ENCODE measurements at regions not wholly inside any gene's neighbourhood (a gene's known extent, or its start where the extent isn't known, plus 50 kb on each side); places are given as distances from the start of the nearest gene placed in this dataset.

- no peak for TF ChIP-seq CTCF (IDR thresholded peaks at IDR 0.05)
Observed at GRCh38 chr13:63690672-63691071, 2275.0 kb upstream of the PCDH20 start.

GRCh38 chr13:63684822-63685221 is 2269.2 kb upstream of the PCDH20 start:
- TF ChIP-seq CTCF (IDR thresholded peaks at IDR 0.05) = no peak

- TF ChIP-seq CTCF (IDR thresholded peaks at IDR 0.05) = no peak
Observed at GRCh38 chr13:63680704-63681103, 2265.1 kb upstream of the PCDH20 start.

- no peak for TF ChIP-seq CTCF (IDR thresholded peaks at IDR 0.05)
Observed at GRCh38 chr13:63671296-63671695, 2255.6 kb upstream of the PCDH20 start.

- no peak for TF ChIP-seq CTCF (IDR thresholded peaks at IDR 0.05)
Observed at GRCh38 chr13:63651394-63651793, 2235.7 kb upstream of the PCDH20 start.

- TF ChIP-seq CTCF (IDR thresholded peaks at IDR 0.05) = no peak
Observed at GRCh38 chr13:63643543-63643942, 2227.9 kb upstream of the PCDH20 start.

GRCh38 chr13:63636316-63636993 is 2220.8 kb upstream of the PCDH20 start:
- TF ChIP-seq CTCF (IDR thresholded peaks at IDR 0.05) = no peak

- no peak for TF ChIP-seq CTCF (IDR thresholded peaks at IDR 0.05)
Observed at GRCh38 chr13:63632321-63632720, 2216.7 kb upstream of the PCDH20 start.

Measured in LNCAP (cell line).